Activated T-helper 2 cell treated with anti-CD3 and anti-CD28 coated beads, Interferon-gamma antibody, Interleukin-2, Interleukin-4, amounts not matched to agents 10 μg/mL and 5 μg/mL and 100 μg/mL, durations not matched to agents 14 hours and 24 hours and 36 hours (primary cell): ENCODE measurements at regions not wholly inside any gene's neighbourhood (a gene's known extent, or its start where the extent isn't known, plus 50 kb on each side); places are given as distances from the start of the nearest gene placed in this dataset.

Experiments used
- DNase-seq: peaks from one replicate; pipeline ENCODE4 v3.0.0; 2021; ENCODE audit warnings: low spot score
- H3K27ac Mint-ChIP-seq: one replicate; pipeline ENCODE4 v1.8.0; 2021; ENCODE audit warnings: mixed read lengths
- H3K27me3 Mint-ChIP-seq: one replicate; pipeline ENCODE4 v1.8.0; 2021; ENCODE audit warnings: low read depth, mixed read lengths
- H3K36me3 Mint-ChIP-seq: one replicate; pipeline ENCODE4 v1.8.0; 2021; ENCODE audit warnings: low read depth, mixed read lengths
- H3K4me1 Mint-ChIP-seq: one replicate; pipeline ENCODE4 v1.8.0; 2021; ENCODE audit warnings: low read depth, mixed read lengths
- H3K4me3 Mint-ChIP-seq: one replicate; pipeline ENCODE4 v1.8.0; 2021; ENCODE audit warnings: low read depth, mild to moderate bottlenecking, moderate library complexity, mixed read lengths
- H3K9me3 Mint-ChIP-seq: one replicate; pipeline ENCODE4 v1.8.0; 2021; ENCODE audit warnings: mixed read lengths
- intact Hi-C: fragments of 100-400 bp; cut with micrococcal nuclease; formaldehyde crosslinking; loops from one replicate; pipeline ENCODE4 v1.15.1; 2023

DNA sequence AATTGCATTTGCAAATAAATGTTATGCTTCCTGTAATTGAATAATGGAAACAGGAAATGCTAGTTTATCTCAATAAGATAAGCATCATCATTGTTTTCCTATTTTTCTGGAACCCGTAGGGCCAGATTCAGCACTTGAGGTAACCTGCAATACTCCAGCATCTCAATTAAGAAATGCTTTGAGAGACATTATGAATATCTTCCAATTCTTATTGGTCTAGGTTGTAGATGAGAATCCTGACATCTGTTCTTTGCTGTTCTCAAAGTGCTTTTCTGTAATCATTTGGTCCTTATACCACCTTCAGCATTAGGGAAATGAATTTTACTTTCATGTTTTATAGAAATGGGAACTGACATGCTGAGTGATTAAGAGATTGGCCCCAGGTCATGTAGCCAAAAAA lies 428.3 kb downstream of the CBLN4 start:
- intact Hi-C loops, result no loop called here
- no peak for DNase-seq
- H3K9me3 Mint-ChIP-seq, result peaks cover 12% of the 10 kb centered on the region
- H3K27ac Mint-ChIP-seq, result no peak overlapping the region
- no peaks in the 10 kb centered on the region for H3K36me3 Mint-ChIP-seq
- H3K27me3 Mint-ChIP-seq, result no peaks in the 10 kb centered on the region
- H3K4me1 Mint-ChIP-seq, result no peaks in the 10 kb centered on the region
- no peak overlapping the region for H3K4me3 Mint-ChIP-seq

DNA sequence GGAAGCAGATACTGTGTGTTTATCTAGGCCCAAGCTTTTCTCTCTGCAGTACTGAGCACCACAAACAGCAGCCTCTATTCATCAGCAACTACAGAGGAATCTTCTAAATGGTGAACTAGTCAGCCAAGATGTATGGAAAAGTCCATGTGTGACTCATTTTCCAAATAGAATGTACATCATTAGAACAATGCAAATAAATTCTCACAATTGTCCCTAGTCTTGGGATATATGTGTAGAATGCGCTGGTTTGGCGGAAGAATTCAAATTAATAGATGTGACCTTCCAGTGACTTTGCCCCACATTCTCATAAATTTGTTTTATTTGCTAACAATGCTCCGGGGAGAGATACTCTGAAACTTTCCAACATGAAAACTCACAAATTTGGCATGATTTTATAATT lies 436.2 kb downstream of the CBLN4 start:
- intact Hi-C loops, result no loop called here
- Mint-ChIP-seq H3K27me3 (no peaks in the 10 kb centered on the region), H3K27ac (no peak overlapping the region), H3K9me3 (peaks cover 42% of the 10 kb centered on the region), H3K4me3 (no peak overlapping the region), H3K4me1 (no peaks in the 10 kb centered on the region), H3K36me3 (no peaks in the 10 kb centered on the region)
- DNase-seq, result no peak

DNA sequence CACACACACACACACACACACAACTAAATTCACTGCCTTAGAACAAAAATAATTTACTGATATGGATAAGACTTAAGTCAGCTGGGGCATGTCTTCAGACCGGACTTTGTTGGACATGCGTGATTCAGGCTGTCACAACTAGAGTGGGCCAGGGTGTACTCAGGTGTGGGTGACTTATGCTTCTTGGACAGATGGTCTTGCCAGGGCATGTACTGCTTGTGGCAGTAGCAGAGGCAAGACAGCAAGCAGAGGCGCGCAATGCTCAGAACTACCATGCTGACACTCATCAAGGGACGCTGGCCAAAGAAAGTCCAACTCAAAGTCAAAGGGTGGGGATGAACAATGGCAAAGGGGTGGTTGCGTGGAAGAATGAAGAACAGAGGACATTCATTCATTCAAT lies 437.5 kb downstream of the CBLN4 start:
- intact Hi-C loops, result no loop called here
- H3K9me3 Mint-ChIP-seq, result peaks cover 55% of the 10 kb centered on the region
- no peaks in the 10 kb centered on the region for H3K36me3 Mint-ChIP-seq
- H3K27me3 Mint-ChIP-seq, result no peaks in the 10 kb centered on the region
- no peaks in the 10 kb centered on the region for H3K4me1 Mint-ChIP-seq
- DNase-seq, result no peak
- no peak overlapping the region for H3K4me3 Mint-ChIP-seq
- H3K27ac Mint-ChIP-seq, result no peak overlapping the region

DNA sequence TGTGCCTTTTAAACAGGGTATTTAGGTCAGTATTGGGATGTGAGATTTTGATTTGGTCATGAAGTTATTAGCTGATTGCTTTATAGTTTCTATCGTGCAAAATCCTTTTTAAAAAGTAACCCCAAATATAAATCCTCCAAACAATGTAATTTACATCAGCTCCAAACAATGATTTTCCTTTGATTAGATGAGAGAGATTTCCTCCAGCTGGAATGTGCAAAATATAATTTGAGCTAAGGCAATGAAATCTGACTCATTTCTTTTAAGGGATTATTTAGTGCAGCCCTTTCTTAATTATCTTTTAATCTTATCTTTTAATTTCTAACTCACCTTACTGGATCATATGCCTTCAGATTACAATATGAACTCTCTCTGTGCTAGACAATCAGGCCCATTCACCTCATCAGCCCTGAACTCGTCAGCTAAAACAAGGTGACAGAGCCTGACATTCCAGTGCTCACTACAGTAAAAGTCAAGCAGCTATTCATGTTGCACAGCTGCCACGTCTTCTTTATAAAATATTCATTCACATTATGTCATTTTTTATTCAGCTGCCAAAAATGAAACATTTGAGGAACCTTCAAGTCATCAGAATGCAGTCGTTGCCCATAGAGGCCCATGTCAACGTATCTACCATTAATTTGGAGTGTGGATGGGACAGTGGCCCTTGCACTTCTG lies 440.1 kb downstream of the CBLN4 start:
- H3K4me3 Mint-ChIP-seq, result no peak overlapping the region
- H3K4me1 Mint-ChIP-seq, result no peaks in the 10 kb centered on the region
- H3K9me3 Mint-ChIP-seq, result peaks cover 36% of the 10 kb centered on the region
- DNase-seq, result no peak
- no peaks in the 10 kb centered on the region for H3K36me3 Mint-ChIP-seq
- no peaks in the 10 kb centered on the region for H3K27me3 Mint-ChIP-seq
- H3K27ac Mint-ChIP-seq, result no peak overlapping the region
- intact Hi-C loops, result no loop called here

DNA sequence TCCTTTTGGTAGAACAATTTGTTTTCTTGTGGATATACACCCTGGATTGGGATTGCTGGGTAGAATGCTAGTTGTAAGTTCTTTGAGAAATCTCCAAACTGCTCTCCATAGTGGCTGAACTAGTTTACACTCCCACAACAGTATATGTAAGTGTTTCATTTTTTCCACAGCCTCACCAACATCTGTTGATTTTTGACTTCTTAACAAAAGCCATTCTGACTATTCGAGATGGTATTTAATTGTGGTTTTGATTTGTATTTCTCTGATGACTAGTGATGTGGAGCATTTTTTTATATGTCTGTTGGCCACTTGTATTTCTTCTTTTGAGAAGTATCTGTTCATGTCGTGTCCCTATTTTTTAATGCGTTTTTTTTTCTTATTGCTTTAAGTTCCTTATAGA lies 444.1 kb downstream of the CBLN4 start:
- Mint-ChIP-seq H3K9me3 (peaks cover 39% of the 10 kb centered on the region), H3K27ac (no peak overlapping the region), H3K36me3 (no peaks in the 10 kb centered on the region), H3K27me3 (no peaks in the 10 kb centered on the region), H3K4me3 (no peak overlapping the region), H3K4me1 (no peaks in the 10 kb centered on the region)
- DNase-seq, result no peak
- intact Hi-C loops, result no loop called here

DNA sequence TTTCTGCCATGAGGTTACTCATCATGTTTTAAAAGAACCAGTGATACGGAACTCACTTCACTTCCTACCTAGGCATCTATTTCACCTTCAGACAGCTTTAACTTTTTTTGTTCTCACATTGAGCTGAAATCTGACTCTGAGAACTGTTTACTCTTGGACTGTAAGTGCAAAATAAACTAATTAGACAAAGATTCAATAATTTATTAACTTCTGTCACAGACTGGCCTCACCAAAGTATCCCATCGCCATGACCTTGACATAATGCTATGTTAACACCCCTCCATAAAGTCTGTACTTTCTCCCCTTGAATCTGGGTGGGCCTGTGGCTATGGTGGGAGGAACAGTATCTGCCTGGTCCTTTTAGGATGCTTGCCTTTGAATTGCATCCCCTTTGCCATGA lies 448.1 kb downstream of the CBLN4 start:
- H3K27ac Mint-ChIP-seq, result no peak overlapping the region
- intact Hi-C loops, result no loop called here
- peaks cover 33% of the 10 kb centered on the region for H3K9me3 Mint-ChIP-seq
- H3K4me3 Mint-ChIP-seq, result no peak overlapping the region
- DNase-seq, result no peak
- no peaks in the 10 kb centered on the region for H3K36me3 Mint-ChIP-seq
- no peaks in the 10 kb centered on the region for H3K4me1 Mint-ChIP-seq
- H3K27me3 Mint-ChIP-seq, result no peaks in the 10 kb centered on the region

DNA sequence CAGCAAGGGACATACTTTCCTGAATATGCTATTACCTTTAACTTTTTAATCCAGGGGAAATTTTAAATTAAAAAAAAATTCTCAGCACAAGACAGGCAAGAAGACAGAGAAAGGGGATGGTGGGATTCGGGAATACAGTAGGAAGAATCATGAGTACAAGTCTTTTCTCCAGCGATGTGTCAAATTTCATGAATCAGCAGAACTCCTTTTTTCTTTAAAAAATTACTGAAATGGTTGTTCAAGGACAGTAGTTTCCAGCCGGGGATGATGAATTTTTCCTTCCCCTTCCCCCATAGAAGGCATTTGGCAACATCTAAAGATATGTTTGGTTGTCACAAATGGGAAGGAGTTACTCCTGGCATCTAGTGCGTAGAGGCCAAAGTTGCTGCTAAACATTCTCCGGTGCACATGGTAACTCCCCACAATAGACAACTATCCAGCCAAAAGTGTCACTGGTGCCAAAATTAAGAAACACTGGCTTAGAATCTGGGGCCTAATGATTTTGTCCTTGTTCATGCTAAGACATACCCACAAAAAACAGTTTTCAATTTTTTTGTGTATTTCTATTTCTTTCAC lies 450.2 kb downstream of the CBLN4 start:
- no peaks in the 10 kb centered on the region for H3K36me3 Mint-ChIP-seq
- H3K9me3 Mint-ChIP-seq, result peaks cover 42% of the 10 kb centered on the region
- H3K4me3 Mint-ChIP-seq, result no peak overlapping the region
- no peaks in the 10 kb centered on the region for H3K27me3 Mint-ChIP-seq
- H3K4me1 Mint-ChIP-seq, result no peaks in the 10 kb centered on the region
- DNase-seq, result no peak
- no peak overlapping the region for H3K27ac Mint-ChIP-seq
- intact Hi-C loops, result no loop called here

DNA sequence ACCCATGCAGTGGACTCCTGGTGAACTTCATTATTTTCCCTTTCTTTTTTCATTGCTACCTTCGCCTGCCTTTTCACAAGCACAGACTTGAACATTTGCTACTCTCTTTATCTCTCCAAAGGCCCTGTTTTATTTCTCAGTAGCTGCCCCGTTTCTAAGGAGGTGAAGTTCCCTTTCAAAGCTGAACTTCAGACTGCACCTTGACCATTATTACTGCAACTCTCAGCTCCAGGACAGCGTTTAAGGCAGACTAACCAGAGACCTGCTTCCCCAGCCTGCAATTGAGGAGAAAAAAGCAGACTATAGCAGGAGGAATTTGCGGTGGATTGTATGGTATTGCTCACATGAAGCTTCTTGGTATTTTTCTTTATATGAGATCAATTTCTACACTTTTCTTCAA lies 460.7 kb downstream of the CBLN4 start:
- Mint-ChIP-seq H3K27ac (no peak overlapping the region), H3K36me3 (no peaks in the 10 kb centered on the region), H3K4me1 (no peaks in the 10 kb centered on the region), H3K4me3 (no peak overlapping the region), H3K27me3 (no peaks in the 10 kb centered on the region), H3K9me3 (peaks cover 45% of the 10 kb centered on the region)
- intact Hi-C loops, result no loop called here
- no peak for DNase-seq

DNA sequence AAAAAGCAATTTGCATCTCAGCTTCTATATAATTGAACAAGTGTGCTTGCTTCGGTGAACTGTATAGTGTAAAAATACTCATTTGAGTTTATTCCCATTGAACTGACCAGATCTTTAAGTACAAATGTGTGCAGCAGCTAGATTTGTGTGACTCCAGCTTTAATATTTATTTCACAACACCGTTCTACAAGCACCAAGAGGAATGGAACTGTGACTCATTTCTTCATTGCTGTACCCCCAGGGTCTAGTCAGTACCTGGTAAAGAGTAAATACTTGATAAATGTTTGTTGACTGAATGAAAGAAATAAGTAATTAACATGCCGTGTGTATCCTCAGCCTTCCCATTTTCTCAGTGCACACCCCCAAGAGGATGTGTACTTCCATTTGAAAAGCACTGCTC lies 464.8 kb downstream of the CBLN4 start:
- Mint-ChIP-seq H3K4me3 (no peak overlapping the region), H3K4me1 (no peaks in the 10 kb centered on the region), H3K27me3 (no peaks in the 10 kb centered on the region), H3K9me3 (peaks cover 45% of the 10 kb centered on the region), H3K27ac (no peak overlapping the region), H3K36me3 (no peaks in the 10 kb centered on the region)
- intact Hi-C loops, result no loop called here
- DNase-seq, result no peak

DNA sequence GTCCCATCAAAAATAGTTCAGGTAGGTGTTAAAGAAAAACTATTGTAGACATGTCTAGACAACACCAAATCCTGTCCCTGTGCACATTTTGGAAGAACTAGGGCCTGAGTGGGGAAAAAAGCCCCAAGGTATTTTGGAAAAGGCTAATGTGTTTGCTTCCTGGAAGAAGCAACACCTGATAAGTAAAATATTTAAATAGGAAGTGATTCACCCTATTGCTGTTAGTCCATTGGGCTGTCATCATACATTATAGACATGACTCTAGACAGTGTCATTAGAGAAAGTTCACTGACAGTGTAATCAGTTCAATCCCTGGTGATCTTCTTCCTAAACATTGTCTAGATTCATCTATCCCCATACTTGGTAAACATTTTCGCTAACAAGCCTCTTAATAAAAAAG lies 465.3 kb downstream of the CBLN4 start:
- Mint-ChIP-seq H3K9me3 (peaks cover 43% of the 10 kb centered on the region), H3K4me3 (no peak overlapping the region), H3K27ac (no peak overlapping the region), H3K27me3 (no peaks in the 10 kb centered on the region), H3K36me3 (no peaks in the 10 kb centered on the region), H3K4me1 (no peaks in the 10 kb centered on the region)
- intact Hi-C loops, result no loop called here
- DNase-seq, result no peak

DNA sequence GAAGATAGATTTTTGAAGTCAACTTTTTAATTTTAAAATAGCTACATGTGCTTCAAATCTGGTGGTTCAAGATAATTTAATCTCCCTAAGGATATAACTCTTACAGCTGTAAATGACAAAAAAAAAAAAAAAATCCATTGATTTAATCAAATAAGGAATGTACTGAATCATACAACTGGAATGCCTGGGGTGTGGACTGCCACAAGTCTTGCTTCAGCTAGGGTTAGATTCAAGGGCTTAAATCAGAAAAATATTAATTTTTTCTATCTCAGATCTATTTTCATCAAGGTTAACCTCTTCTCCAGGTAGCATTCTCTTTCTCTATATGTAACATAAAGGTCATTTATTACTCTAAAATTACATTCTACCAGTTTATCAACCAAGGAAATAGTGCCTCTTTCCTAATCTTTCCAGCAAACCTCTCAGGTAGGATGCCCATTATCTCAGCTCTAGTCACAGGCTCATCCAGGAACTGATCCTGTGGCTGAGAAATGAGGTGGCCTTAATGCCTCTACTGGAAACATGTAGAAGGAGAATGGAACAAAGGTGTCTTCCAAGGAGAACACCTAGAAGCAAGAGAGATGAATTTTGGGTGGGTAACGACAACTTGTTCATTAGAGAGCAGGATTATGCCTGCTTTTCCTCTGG lies 466.9 kb downstream of the CBLN4 start:
- intact Hi-C loops, result no loop called here
- H3K4me3 Mint-ChIP-seq, result no peak overlapping the region

DNA sequence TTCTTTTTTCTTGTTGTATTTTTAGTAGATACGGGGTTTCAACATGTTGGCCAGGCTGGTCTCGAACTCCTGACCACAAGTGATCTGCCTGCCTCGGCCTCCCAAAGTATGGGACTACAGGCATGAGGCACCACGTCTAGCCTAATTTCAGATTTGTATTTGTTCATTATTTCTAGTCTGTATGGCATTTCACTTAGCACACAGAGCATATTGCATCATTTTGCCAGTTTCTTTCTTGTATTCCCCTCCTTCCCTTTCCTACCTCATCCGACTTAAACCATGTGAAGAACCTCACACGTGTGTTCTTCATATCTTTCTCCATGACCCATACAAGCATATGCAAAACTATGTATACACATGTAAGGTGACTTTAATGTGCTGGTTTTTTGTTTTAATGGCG lies 470.0 kb downstream of the CBLN4 start:
- no peaks in the 10 kb centered on the region for H3K4me1 Mint-ChIP-seq
- H3K4me3 Mint-ChIP-seq, result no peak overlapping the region
- intact Hi-C loops, result no loop called here
- H3K27ac Mint-ChIP-seq, result no peak overlapping the region
- peaks cover 37% of the 10 kb centered on the region for H3K9me3 Mint-ChIP-seq
- no peaks in the 10 kb centered on the region for H3K36me3 Mint-ChIP-seq
- no peak for DNase-seq
- H3K27me3 Mint-ChIP-seq, result no peaks in the 10 kb centered on the region

More for the DNA sequence above, 466.9 kb downstream of the CBLN4 start:
- Mint-ChIP-seq H3K27me3 (no peaks in the 10 kb centered on the region), H3K27ac (no peak overlapping the region), H3K4me1 (no peaks in the 10 kb centered on the region), H3K36me3 (no peaks in the 10 kb centered on the region), H3K9me3 (peaks cover 38% of the 10 kb centered on the region)
- DNase-seq, result no peak

DNA sequence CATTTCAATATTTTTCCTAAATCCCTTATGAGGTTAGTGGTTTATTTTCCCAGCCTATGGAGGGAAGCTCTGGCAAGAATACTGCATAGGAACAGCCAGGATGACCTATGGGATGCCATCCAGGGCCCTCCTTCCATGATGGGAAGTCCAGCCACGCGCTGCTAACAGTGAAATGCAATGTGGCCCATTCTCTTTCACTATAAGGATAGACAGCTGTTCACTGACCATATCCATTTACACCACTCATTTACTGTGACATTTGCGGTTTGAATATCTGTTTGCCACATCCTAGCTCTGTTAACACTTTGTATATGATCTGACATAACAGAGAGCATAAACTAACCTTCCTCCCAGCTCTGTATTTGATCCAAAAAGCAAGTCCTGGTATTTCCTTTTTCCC lies 471.7 kb downstream of the CBLN4 start:
- Mint-ChIP-seq H3K9me3 (peaks cover 37% of the 10 kb centered on the region), H3K4me3 (no peak overlapping the region), H3K36me3 (no peaks in the 10 kb centered on the region), H3K4me1 (no peaks in the 10 kb centered on the region), H3K27me3 (no peaks in the 10 kb centered on the region), H3K27ac (no peak overlapping the region)
- no peak for DNase-seq
- intact Hi-C loops, result no loop called here
